Stomach (tissue), 8 donors: ENCODE measurements at regions not wholly inside any gene's neighbourhood (a gene's known extent, or its start where the extent isn't known, plus 50 kb on each side); places are given as distances from the start of the nearest gene placed in this dataset.

Experiments
- DNase-seq, 2 donors: peaks; one replicate each; pipeline versions ENCODE4 v3.0.0 to v3.0.0-alpha.2; 2013 to 2019
- H3K27ac ChIP-seq, 5 donors: fragments of 200-600 bp in 4 of 5; sonication (generic) in 4 of 5; one replicate each; pipeline ENCODE4 v1.5.1; 2013 to 2019; ENCODE audit warnings: mild to moderate bottlenecking in 1 of 5, moderate library complexity in 1 of 5
- H3K27me3 ChIP-seq, 3 donors: fragments of 200-600 bp; sonication (generic); one replicate each; pipeline ENCODE4 v1.5.1; 2017 to 2019; ENCODE audit warnings: mixed run types in 1 of 3
- H3K36me3 ChIP-seq, 4 donors: fragments of 200-600 bp; sonication (generic); 1 replicate in 3 of 4; 2 replicates in 1 of 4; pipeline ENCODE4 v1.5.1; 2016 to 2019
- H3K4me1 ChIP-seq, 4 donors: fragments of 200-600 bp; sonication (generic); one replicate each; pipeline ENCODE4 v1.5.1; 2016 to 2019
- H3K4me3 ChIP-seq, 4 donors: fragments of 200-600 bp; sonication (generic) in 3 of 4; one replicate each; pipeline ENCODE4 v1.5.1; 2016 to 2019; ENCODE audit warnings: mild to moderate bottlenecking in 1 of 4
- H3K9me3 ChIP-seq, 4 donors: fragments of 200-600 bp; sonication (generic); one replicate each; pipeline ENCODE4 v1.5.1; 2016 to 2019
- EP300 ChIP-seq: sonication (generic); formaldehyde crosslinking; IDR thresholded peaks from one replicate; pipeline ENCODE4 v1.6.1; 2017; ENCODE audit warnings: antibody characterized with exemption
- POLR2A ChIP-seq, 4 donors: fragments of 450-650 bp; IDR thresholded peaks; one replicate each; pipeline ENCODE4 v1.6.1; 2016; ENCODE audit warnings: antibody characterized with exemption in 4 of 4, control low read depth in 2 of 4, mild to moderate bottlenecking in 1 of 4, moderate library complexity in 1 of 4
- POLR2AphosphoS5 ChIP-seq, 3 donors: sonication (generic); formaldehyde crosslinking; IDR thresholded peaks; one replicate each; pipeline ENCODE4 v1.6.1; 2016; ENCODE audit warnings: antibody characterized with exemption in 3 of 3
- WGBS, 5 donors: extraction: QIAGEN DNeasy Blood & Tissue Kit in 3 of 5; methylation state at CpG; one replicate each; pipeline versions ENCODE4 v1.1.5 to v1.1.7; 2013 to 2018; 5-methylcytosine and 5-hydroxymethylcytosine counted together
- intact Hi-C: fragments of 100-400 bp; cut with DNase I; formaldehyde crosslinking; loops from one replicate; pipeline ENCODE4 v1.15.1; 2023; ENCODE audit warnings: low total_unique reads
- TF ChIP-seq, protein P1 (sequence below), 7 experiments: fragments of 450-650 bp in 4 of 7; fragments of 200-600 bp in 3 of 7; sonication (generic) in 3 of 7; IDR thresholded peaks; one replicate each; pipeline ENCODE4 v1.5.1; 2016 to 2019; ENCODE audit warnings: antibody characterized with exemption in 7 of 7, control low read depth in 2 of 7, mild to moderate bottlenecking in 1 of 7
- donor health status: healthy with polysubstance abuse.
- donor health status: Bipolar disorder and iron deficiency.
- donor health status: healthy.

- H3K4me1 ChIP-seq = peaks cover 0 to 4% (median 0%) of the 10 kb centered on the region in 4 donors
- no peak for DNase-seq
- no peaks in the 10 kb centered on the region for H3K27me3 ChIP-seq
- intact Hi-C loops = no loop called here
- 44 to 90% (median 84%) methylated on average over 2 of the region's 2 CpGs for WGBS, 5 donors
- TF ChIP-seq, protein P1, sequence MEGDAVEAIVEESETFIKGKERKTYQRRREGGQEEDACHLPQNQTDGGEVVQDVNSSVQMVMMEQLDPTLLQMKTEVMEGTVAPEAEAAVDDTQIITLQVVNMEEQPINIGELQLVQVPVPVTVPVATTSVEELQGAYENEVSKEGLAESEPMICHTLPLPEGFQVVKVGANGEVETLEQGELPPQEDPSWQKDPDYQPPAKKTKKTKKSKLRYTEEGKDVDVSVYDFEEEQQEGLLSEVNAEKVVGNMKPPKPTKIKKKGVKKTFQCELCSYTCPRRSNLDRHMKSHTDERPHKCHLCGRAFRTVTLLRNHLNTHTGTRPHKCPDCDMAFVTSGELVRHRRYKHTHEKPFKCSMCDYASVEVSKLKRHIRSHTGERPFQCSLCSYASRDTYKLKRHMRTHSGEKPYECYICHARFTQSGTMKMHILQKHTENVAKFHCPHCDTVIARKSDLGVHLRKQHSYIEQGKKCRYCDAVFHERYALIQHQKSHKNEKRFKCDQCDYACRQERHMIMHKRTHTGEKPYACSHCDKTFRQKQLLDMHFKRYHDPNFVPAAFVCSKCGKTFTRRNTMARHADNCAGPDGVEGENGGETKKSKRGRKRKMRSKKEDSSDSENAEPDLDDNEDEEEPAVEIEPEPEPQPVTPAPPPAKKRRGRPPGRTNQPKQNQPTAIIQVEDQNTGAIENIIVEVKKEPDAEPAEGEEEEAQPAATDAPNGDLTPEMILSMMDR (IDR thresholded peaks at IDR 0.05) = no peak
- no peak for TF ChIP-seq EP300
- TF ChIP-seq POLR2AphosphoS5 (IDR thresholded peaks at IDR 0.05) = no peak
- no peak for TF ChIP-seq POLR2A (IDR thresholded peaks at IDR 0.05)
- H3K4me3 ChIP-seq = no peak overlapping the region
- no peaks in the 10 kb centered on the region for H3K36me3 ChIP-seq
- no peak overlapping the region for H3K27ac ChIP-seq
- H3K9me3 ChIP-seq = no peaks in the 10 kb centered on the region
Measured at GRCh38 chr5:40397091-40397490, 282.6 kb upstream of the PTGER4 start.

- intact Hi-C loops = no loop called here
- DNase-seq = no peak
- Histone ChIP-seq H3K27me3 (no peaks in the 10 kb centered on the region), H3K36me3 (no peaks in the 10 kb centered on the region), H3K9me3 (no peaks in the 10 kb centered on the region), H3K4me3 (no peak overlapping the region), H3K27ac (no peak overlapping the region), H3K4me1 (peaks cover 0 to 8% (median 0%) of the 10 kb centered on the region in 4 donors)
- TF ChIP-seq EP300 (no peak), POLR2AphosphoS5 (IDR thresholded peaks at IDR 0.05) (no peak), POLR2A (IDR thresholded peaks at IDR 0.05) (no peak)
- TF ChIP-seq, protein P1 (IDR thresholded peaks at IDR 0.05) = no peak
- WGBS, 5 donors = 77 to 91% (median 85%) methylated on average over 1 of the region's 1 CpG
Measured at GRCh38 chr5:40396317-40396716, 283.4 kb upstream of the PTGER4 start.

GRCh38 chr5:40395251-40395650, 284.5 kb upstream of the PTGER4 start:
- Histone ChIP-seq H3K4me1 (peaks cover 0 to 15% (median 0%) of the 10 kb centered on the region in 4 donors), H3K4me3 (no peak overlapping the region), H3K27me3 (no peaks in the 10 kb centered on the region), H3K36me3 (no peaks in the 10 kb centered on the region), H3K27ac (no peak overlapping the region), H3K9me3 (no peaks in the 10 kb centered on the region)
- no peak for DNase-seq
- WGBS, 5 donors = 66 to 83% (median 73%) methylated on average over 4 of the region's 4 CpGs
- TF ChIP-seq, protein P1 (IDR thresholded peaks at IDR 0.05) = no peak
- TF ChIP-seq POLR2AphosphoS5 (IDR thresholded peaks at IDR 0.05) = no peak
- no peak for TF ChIP-seq EP300
- intact Hi-C loops = no loop called here

DNA sequence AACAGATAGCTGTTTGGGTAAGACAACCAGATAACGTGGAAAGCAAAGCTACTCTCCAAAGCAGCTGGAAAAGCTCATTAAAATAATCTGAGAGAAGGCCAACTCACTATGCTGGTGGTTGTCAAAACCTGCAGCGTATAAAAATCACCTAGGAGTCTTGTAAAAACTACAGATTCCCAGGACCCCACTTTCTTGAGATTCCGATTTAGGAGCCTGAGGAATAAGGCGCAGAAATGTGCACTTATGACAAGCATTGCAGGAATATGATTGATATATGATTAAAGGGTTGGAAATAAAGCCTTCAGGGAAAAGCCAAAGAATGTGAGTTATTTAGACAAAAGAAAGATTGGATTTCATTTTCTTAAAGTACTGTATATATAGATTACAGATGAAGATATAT, 285.0 kb upstream of the PTGER4 start:
- no peaks in the 10 kb centered on the region for H3K9me3 ChIP-seq
- H3K27ac ChIP-seq = no peak overlapping the region
- H3K4me3 ChIP-seq = no peak overlapping the region
- 84 to 93% (median 91%) methylated on average over 4 of the region's 4 CpGs for WGBS, 5 donors
- intact Hi-C loops = no loop called here
- no peak for DNase-seq
- no peaks in the 10 kb centered on the region for H3K27me3 ChIP-seq
- H3K4me1 ChIP-seq = peaks cover 0 to 19% (median 0%) of the 10 kb centered on the region in 4 donors
- TF ChIP-seq, protein P1 (IDR thresholded peaks at IDR 0.05) = no peak
- no peaks in the 10 kb centered on the region for H3K36me3 ChIP-seq
